ENCODE measurements at regions not wholly inside any gene's neighbourhood (a gene's known extent, or its start where the extent isn't known, plus 50 kb on each side); places are given as distances from the start of the nearest gene placed in this dataset.

DNA sequence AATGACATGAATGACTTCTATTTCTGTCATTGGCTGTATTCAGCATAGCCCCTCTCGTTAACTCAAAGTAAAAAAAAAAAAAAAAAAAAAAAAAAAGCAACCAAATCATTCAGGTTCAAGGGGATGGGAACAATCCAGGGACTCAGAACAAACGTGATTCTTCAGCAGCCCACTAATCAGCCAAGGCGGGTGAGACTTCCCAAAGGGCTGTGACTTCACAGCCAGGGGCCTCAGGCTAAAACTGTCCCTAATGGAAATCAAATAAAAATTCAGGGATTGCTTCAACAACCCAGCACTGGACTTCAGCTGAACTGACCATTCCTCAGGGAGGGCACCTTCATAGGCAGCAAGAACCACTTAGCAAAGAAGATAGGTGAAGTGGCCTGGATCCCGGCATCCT lies 86.2 kb upstream of the FAM169A start:
- TF ChIP-seq PAX8 (IDR thresholded peaks at IDR 0.05) (no peak), BHLHE40 (IDR thresholded peaks at IDR 0.05; ENCODE audit: borderline replicate concordance in 1 of 2, low read depth in 2 of 2, low read length in 1 of 2) (no peak), CTCF (IDR thresholded peaks at IDR 0.05 in 2 of 3, conservative IDR thresholded peaks at IDR 0.05 in 1 of 3; ENCODE audit: control insufficient read depth in 2 of 3, extremely low read depth in 1 of 3, insufficient read depth in 1 of 3, low read depth in 3 of 3, low read length in 3 of 3) (no peak), SIN3A (IDR thresholded peaks at IDR 0.05; ENCODE audit: low read depth, low read length) (no peak), SIX5 (IDR thresholded peaks at IDR 0.05; ENCODE audit: low read depth, low read length, severe bottlenecking) (no peak), NR2C2 (IDR thresholded peaks at IDR 0.05; ENCODE audit: borderline replicate concordance, control insufficient read depth, insufficient read length, low read depth) (no peak), CBX3 (IDR thresholded peaks at IDR 0.05; ENCODE audit: borderline replicate concordance, low read depth) (no peak), HDGF (IDR thresholded peaks at IDR 0.05) (no peak), IRF5 (IDR thresholded peaks at IDR 0.05; ENCODE audit: borderline replicate concordance) (no peak), SREBF2 (IDR thresholded peaks at IDR 0.05; ENCODE audit: low read length) (no peak)
- TF ChIP-seq, protein P1, sequence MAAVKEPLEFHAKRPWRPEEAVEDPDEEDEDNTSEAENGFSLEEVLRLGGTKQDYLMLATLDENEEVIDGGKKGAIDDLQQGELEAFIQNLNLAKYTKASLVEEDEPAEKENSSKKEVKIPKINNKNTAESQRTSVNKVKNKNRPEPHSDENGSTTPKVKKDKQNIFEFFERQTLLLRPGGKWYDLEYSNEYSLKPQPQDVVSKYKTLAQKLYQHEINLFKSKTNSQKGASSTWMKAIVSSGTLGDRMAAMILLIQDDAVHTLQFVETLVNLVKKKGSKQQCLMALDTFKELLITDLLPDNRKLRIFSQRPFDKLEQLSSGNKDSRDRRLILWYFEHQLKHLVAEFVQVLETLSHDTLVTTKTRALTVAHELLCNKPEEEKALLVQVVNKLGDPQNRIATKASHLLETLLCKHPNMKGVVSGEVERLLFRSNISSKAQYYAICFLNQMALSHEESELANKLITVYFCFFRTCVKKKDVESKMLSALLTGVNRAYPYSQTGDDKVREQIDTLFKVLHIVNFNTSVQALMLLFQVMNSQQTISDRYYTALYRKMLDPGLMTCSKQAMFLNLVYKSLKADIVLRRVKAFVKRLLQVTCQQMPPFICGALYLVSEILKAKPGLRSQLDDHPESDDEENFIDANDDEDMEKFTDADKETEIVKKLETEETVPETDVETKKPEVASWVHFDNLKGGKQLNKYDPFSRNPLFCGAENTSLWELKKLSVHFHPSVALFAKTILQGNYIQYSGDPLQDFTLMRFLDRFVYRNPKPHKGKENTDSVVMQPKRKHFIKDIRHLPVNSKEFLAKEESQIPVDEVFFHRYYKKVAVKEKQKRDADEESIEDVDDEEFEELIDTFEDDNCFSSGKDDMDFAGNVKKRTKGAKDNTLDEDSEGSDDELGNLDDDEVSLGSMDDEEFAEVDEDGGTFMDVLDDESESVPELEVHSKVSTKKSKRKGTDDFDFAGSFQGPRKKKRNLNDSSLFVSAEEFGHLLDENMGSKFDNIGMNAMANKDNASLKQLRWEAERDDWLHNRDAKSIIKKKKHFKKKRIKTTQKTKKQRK (IDR thresholded peaks at IDR 0.05; ENCODE audit: low read depth, low read length) = no peak
- TF ChIP-seq, protein P2, sequence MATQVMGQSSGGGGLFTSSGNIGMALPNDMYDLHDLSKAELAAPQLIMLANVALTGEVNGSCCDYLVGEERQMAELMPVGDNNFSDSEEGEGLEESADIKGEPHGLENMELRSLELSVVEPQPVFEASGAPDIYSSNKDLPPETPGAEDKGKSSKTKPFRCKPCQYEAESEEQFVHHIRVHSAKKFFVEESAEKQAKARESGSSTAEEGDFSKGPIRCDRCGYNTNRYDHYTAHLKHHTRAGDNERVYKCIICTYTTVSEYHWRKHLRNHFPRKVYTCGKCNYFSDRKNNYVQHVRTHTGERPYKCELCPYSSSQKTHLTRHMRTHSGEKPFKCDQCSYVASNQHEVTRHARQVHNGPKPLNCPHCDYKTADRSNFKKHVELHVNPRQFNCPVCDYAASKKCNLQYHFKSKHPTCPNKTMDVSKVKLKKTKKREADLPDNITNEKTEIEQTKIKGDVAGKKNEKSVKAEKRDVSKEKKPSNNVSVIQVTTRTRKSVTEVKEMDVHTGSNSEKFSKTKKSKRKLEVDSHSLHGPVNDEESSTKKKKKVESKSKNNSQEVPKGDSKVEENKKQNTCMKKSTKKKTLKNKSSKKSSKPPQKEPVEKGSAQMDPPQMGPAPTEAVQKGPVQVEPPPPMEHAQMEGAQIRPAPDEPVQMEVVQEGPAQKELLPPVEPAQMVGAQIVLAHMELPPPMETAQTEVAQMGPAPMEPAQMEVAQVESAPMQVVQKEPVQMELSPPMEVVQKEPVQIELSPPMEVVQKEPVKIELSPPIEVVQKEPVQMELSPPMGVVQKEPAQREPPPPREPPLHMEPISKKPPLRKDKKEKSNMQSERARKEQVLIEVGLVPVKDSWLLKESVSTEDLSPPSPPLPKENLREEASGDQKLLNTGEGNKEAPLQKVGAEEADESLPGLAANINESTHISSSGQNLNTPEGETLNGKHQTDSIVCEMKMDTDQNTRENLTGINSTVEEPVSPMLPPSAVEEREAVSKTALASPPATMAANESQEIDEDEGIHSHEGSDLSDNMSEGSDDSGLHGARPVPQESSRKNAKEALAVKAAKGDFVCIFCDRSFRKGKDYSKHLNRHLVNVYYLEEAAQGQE (IDR thresholded peaks at IDR 0.05; ENCODE audit: low read depth, low read length) = no peak
